Neural cell (in vitro differentiated cells): ENCODE measurements at regions not wholly inside any gene's neighbourhood (a gene's known extent, or its start where the extent isn't known, plus 50 kb on each side); places are given as distances from the start of the nearest gene placed in this dataset.

Experiments
- EP300 ChIP-seq: fragments of 450-650 bp; conservative IDR thresholded peaks from 2 replicates; pipeline ENCODE4 v1.6.1; 2014; ENCODE audit warnings: antibody characterized with exemption, mild to moderate bottlenecking, moderate library complexity; ENCODE audit not compliant: poor library complexity, severe bottlenecking
- EZH2 ChIP-seq: fragments of 200-600, 300-800 bp; shearing (Covaris generic), sonication (generic); IDR thresholded peaks from 2 replicates; pipeline ENCODE4 v1.6.1; 2014; ENCODE audit warnings: antibody characterized with exemption, low read length, borderline replicate concordance, mild to moderate bottlenecking; ENCODE audit not compliant: insufficient read depth, poor library complexity, severe bottlenecking
- MXI1 ChIP-seq: fragments of 450-650 bp; conservative IDR thresholded peaks from 2 replicates; pipeline ENCODE4 v1.6.1; 2014; ENCODE audit warnings: antibody characterized with exemption, mild to moderate bottlenecking; ENCODE audit not compliant: poor library complexity, severe bottlenecking
- POLR2AphosphoS5 ChIP-seq: IDR thresholded peaks from 2 replicates; pipeline ENCODE4 v1.6.1; 2012
- RAD21 ChIP-seq: fragments of 450-650 bp; conservative IDR thresholded peaks from 2 replicates; pipeline ENCODE4 v1.6.1; 2014; ENCODE audit warnings: antibody characterized with exemption, mild to moderate bottlenecking, moderate library complexity
- SMC3 ChIP-seq: fragments of 450-650 bp; conservative IDR thresholded peaks from 2 replicates; pipeline ENCODE4 v1.6.1; 2014; ENCODE audit warnings: antibody characterized with exemption, mild to moderate bottlenecking, moderate library complexity; ENCODE audit not compliant: poor library complexity
- TAF1 ChIP-seq: IDR thresholded peaks from 2 replicates; pipeline ENCODE4 v1.6.1; 2012; ENCODE audit warnings: low read depth
- TF ChIP-seq, protein P1 (sequence below): fragments of 450-650 bp; IDR thresholded peaks from 2 replicates; pipeline ENCODE4 v1.5.1; 2014; ENCODE audit warnings: antibody characterized with exemption, mild to moderate bottlenecking, moderate library complexity; ENCODE audit not compliant: poor library complexity, severe bottlenecking

DNA sequence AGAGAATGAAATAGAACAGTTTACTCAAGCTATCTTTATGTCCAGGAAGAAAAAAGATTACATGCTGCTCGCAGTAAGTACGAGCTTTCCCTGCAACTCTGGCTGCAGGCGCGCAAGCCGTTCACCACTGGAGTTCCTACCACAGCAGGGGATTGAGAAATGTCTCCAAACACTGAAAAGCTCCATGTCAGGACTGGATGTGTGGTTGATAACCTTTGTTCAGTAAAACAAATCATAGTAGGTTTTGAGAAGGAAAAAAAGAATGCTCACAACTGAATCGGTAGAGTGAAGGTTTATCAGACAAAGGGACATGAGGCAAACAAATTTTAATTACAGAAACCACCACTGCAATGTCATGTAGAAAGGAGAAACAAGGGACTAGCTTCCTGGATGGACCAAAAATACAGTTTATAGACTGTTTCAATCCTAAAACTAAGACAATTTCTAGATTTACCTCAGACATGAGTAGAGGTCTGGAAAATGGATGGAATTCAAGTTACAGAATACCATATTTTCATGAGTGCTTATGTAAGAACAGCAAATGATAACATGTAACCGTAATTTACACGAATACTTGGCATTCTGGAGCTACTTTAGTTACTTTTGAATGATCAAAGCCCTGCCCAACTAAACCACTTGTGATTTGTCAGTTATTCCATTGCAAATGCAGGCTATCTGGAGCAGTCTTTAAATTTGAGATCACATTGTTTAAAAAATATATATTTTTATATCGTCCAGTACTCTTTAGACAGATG, 471.1 kb downstream of the SHQ1 start:
- TF ChIP-seq EZH2 (no peak), TAF1 (no peak), MXI1 (no peak), EP300 (no peak), POLR2AphosphoS5 (peak; percentile 53), RAD21 (no peak), SMC3 (no peak)
- TF ChIP-seq, protein P1, sequence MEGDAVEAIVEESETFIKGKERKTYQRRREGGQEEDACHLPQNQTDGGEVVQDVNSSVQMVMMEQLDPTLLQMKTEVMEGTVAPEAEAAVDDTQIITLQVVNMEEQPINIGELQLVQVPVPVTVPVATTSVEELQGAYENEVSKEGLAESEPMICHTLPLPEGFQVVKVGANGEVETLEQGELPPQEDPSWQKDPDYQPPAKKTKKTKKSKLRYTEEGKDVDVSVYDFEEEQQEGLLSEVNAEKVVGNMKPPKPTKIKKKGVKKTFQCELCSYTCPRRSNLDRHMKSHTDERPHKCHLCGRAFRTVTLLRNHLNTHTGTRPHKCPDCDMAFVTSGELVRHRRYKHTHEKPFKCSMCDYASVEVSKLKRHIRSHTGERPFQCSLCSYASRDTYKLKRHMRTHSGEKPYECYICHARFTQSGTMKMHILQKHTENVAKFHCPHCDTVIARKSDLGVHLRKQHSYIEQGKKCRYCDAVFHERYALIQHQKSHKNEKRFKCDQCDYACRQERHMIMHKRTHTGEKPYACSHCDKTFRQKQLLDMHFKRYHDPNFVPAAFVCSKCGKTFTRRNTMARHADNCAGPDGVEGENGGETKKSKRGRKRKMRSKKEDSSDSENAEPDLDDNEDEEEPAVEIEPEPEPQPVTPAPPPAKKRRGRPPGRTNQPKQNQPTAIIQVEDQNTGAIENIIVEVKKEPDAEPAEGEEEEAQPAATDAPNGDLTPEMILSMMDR, result no peak
